ENCODE measurements at regions not wholly inside any gene's neighbourhood (a gene's known extent, or its start where the extent isn't known, plus 50 kb on each side); places are given as distances from the start of the nearest gene placed in this dataset.
"Not testable (repeated sequence)": the region's sequence is repeated elsewhere in the genome, so short reads cannot be mapped to it uniquely, and the experiment has no call there.

DNA sequence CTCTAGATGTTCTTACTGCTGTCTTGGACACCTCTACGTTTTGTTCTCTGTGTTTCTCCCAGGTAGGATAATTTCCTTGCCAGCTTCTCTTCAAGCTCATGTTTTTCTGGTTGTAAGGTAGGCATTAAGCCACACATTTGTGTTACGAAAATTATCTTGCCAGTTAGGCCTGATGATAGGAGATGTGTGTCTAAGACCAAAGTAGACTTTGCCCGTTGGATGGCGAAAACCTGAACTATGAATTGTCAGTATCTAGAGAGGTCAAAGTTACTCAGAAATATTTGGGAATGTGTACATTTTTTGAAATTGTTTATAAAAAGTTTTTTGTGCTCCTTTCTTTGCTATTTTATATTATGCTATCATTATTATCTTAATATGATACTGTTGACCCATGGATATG is 72.8 kb downstream of the FHIP1A start:
- WGBS (ENCODE audit: insufficient coverage, insufficient read length), result no CpG with 5 or more reads among the region's 4 CpGs

DNA sequence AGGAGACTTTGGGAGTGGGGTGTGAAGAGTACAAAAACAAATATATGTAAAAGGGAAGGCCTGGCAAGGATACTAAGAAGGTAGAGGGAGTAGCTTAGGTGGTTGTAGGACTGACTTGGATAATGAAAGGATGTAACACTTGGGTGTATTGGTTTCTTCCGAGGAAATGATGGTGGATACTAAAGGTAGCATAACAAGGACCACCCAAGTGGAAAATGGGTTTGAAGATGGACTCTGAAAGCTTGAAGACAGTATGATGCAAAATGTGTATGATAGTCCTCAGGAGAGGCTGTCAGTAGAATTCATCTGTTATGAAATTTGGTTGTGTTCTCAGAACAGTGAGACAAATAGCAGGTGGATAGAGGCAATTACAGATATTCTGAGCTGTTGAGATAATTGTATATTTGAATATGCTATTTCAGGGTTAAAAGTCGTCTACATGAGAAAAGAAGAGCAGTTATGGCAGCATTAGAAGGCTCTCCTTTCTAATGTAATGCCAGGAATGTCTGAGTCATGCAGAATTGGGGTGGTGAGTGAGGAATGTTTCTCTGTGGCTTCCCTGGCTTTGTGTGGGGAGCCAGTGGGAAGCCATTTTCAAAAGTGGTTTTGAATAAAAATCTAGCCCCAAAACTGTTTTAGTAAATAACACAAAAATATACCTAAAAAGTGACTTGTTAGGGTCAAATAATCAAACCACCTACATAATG is 75.6 kb downstream of the FHIP1A start:
- Histone ChIP-seq H3K4me1 (ENCODE audit: control insufficient read depth, insufficient read depth, low read length) (peaks cover 6% of the 10 kb centered on the region; the same call in 1 of the 2 replicates), H3K27me3 (ENCODE audit: control insufficient read depth, insufficient read depth, low read length) (no peaks in the 10 kb centered on the region), H3K27ac (ENCODE audit: low read length) (no peak overlapping the region), H3K9me3 (ENCODE audit: control insufficient read depth, insufficient read depth, low read length) (no peaks in the 10 kb centered on the region), H3K36me3 (ENCODE audit: control insufficient read depth, insufficient read depth, low read length) (no peaks in the 10 kb centered on the region), H3K4me3 (ENCODE audit: low read length) (no peak overlapping the region)
- no CpG with 5 or more reads among the region's 2 CpGs for WGBS (ENCODE audit: insufficient coverage, insufficient read length)
- peak; percentile 72 for DNase-seq (ENCODE audit: low read depth, low spot score)

More for the DNA sequence above, 72.8 kb downstream of the FHIP1A start:
- Histone ChIP-seq H3K36me3 (ENCODE audit: control insufficient read depth, insufficient read depth, low read length) (no peaks in the 10 kb centered on the region), H3K9me3 (ENCODE audit: control insufficient read depth, insufficient read depth, low read length) (no peaks in the 10 kb centered on the region), H3K27me3 (ENCODE audit: control insufficient read depth, insufficient read depth, low read length) (no peaks in the 10 kb centered on the region), H3K4me1 (ENCODE audit: control insufficient read depth, insufficient read depth, low read length) (peaks cover 6% of the 10 kb centered on the region; the same call in 1 of the 2 replicates), H3K4me3 (ENCODE audit: low read length) (no peak overlapping the region), H3K27ac (ENCODE audit: low read length) (no peak overlapping the region)
- no peak for DNase-seq (ENCODE audit: low read depth, low spot score)

DNA sequence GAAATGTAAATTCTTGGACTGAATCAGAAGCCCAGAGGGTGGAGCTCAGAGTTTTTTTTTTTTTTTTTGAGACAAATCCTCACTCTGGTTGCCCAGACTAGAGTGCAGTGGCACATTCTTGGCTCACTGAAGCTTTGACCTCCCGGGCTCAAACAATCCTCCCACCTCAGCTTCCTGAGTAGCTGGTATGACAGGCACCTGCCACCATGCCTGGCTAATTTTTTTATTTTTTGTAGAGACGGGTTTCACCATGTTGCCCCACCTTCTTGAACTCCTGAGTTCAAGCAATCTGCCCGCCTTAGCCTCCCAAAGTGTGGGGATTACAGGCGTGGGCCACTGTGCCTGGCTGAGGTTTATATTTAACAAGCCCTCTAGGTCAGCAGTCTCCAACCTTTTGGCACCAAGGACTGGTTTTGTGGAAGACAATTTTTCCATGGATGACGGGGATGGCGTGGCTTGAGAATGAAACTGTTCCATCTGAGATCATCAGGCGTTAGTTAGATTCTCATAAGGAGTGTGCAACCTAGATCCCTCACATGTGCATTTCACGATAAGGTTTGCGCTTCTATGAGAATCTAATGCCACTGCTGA is 76.7 kb downstream of the FHIP1A start:
- DNase-seq (ENCODE audit: low read depth, low spot score), result no peak
- Histone ChIP-seq H3K36me3 (ENCODE audit: control insufficient read depth, insufficient read depth, low read length) (no peaks in the 10 kb centered on the region), H3K27ac (ENCODE audit: low read length) (no peak overlapping the region), H3K9me3 (ENCODE audit: control insufficient read depth, insufficient read depth, low read length) (no peaks in the 10 kb centered on the region), H3K4me3 (ENCODE audit: low read length) (no peak overlapping the region), H3K27me3 (ENCODE audit: control insufficient read depth, insufficient read depth, low read length) (no peaks in the 10 kb centered on the region), H3K4me1 (ENCODE audit: control insufficient read depth, insufficient read depth, low read length) (peaks cover 8% of the 10 kb centered on the region; the same call in 1 of the 2 replicates)
- no CpG with 5 or more reads among the region's 9 CpGs for WGBS (ENCODE audit: insufficient coverage, insufficient read length)

DNA sequence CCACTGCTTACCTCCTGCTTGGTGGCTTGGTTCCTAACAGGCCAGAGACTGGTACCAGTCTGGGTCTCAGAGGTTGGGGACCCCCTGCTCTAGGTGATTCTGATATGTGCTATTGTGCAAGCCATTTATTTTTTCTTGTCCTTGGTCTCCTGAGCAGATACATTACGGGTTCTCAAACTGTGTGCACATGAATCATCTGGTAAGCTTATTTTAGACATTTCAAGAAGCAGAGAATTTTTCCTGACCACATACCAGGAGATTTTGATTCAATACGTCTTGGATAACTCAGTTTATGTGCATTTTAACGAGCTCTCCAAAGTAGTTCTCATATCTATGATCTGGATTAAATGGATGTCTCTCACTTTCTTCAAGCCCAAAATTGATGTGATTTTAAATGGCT is 77.2 kb downstream of the FHIP1A start:
- no CpG with 5 or more reads among the region's 3 CpGs for WGBS (ENCODE audit: insufficient coverage, insufficient read length)
- no peak for DNase-seq (ENCODE audit: low read depth, low spot score)
- Histone ChIP-seq H3K27me3 (ENCODE audit: control insufficient read depth, insufficient read depth, low read length) (no peaks in the 10 kb centered on the region), H3K4me3 (ENCODE audit: low read length) (no peak overlapping the region), H3K9me3 (ENCODE audit: control insufficient read depth, insufficient read depth, low read length) (no peaks in the 10 kb centered on the region), H3K36me3 (ENCODE audit: control insufficient read depth, insufficient read depth, low read length) (no peaks in the 10 kb centered on the region), H3K27ac (ENCODE audit: low read length) (no peak overlapping the region), H3K4me1 (ENCODE audit: control insufficient read depth, insufficient read depth, low read length) (peaks cover 8% of the 10 kb centered on the region; the same call in 1 of the 2 replicates)

DNA sequence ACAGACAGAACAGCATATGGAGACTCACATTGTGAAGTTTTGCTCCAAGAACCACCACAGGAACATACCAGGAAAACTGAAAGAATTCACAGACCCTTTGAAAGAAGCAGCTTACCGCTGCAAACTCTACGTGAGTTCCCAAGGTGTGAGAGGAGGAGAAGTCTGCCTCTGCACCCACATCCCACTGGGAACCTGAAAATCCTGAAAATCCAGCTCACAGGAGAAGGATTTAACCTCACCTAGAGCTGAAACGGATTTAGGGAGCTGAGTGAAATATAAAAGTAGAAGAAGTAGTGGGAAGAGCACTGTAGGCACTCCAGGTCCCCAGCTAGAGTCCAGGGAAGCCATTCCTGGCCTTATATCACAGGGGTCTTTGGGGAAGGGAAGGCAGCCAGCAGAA is 80.0 kb downstream of the FHIP1A start:
- Histone ChIP-seq H3K4me3 (ENCODE audit: low read length) (no peak overlapping the region), H3K4me1 (ENCODE audit: control insufficient read depth, insufficient read depth, low read length) (peaks cover 7% of the 10 kb centered on the region; the same call in 1 of the 2 replicates), H3K27ac (ENCODE audit: low read length) (no peak overlapping the region), H3K36me3 (ENCODE audit: control insufficient read depth, insufficient read depth, low read length) (no peaks in the 10 kb centered on the region), H3K9me3 (ENCODE audit: control insufficient read depth, insufficient read depth, low read length) (no peaks in the 10 kb centered on the region), H3K27me3 (ENCODE audit: control insufficient read depth, insufficient read depth, low read length) (no peaks in the 10 kb centered on the region)
- WGBS (ENCODE audit: insufficient coverage, insufficient read length), result no CpG with 5 or more reads among the region's 3 CpGs
- DNase-seq (ENCODE audit: low read depth, low spot score), result no peak

DNA sequence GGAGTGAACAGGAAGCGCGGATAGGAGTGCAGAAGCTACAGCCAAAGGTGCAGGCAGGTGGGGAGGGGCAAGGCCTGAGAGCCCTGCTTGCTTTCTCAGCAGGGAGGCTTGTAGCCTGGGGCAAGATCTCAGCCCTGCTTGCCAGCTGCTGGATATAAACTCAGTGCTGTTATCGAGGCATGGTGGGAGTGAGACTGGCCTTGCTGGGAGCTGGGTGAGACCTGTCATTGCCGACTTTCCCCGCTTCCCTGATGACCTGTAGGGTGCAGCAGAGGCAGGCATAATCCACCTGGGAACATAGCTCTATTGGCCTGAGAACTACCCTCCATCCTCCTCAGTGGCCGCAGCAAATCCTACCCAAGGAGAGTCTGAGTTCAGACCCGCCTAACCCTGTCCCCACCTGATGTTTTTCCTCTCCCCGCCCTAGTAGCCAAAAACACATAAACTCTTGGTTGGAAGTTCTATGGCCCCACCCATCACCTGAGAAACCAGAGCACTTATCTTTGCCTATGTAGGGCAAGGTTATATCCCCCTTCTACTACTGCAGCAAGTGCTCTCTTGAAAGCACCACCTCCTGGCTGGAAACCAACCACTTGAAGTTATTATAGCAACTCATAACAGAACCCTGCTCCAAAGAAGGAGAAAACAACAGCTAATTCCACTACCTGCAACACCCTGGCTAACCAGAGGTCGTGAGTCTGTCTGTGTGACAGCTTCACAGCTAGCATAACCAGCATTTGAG is 80.7 kb downstream of the FHIP1A start:
- H3K27ac ChIP-seq (ENCODE audit: low read length), result no peak overlapping the region
- no CpG with 5 or more reads among the region's 9 CpGs for WGBS (ENCODE audit: insufficient coverage, insufficient read length)
- H3K9me3 ChIP-seq (ENCODE audit: control insufficient read depth, insufficient read depth, low read length), result no peaks in the 10 kb centered on the region
- H3K27me3 ChIP-seq (ENCODE audit: control insufficient read depth, insufficient read depth, low read length), result no peaks in the 10 kb centered on the region
- H3K4me1 ChIP-seq (ENCODE audit: control insufficient read depth, insufficient read depth, low read length), result peaks cover 5% of the 10 kb centered on the region; the same call in 1 of the 2 replicates
- DNase-seq (ENCODE audit: low read depth, low spot score), result peak; percentile 71
- no peaks in the 10 kb centered on the region for H3K36me3 ChIP-seq (ENCODE audit: control insufficient read depth, insufficient read depth, low read length)
- no peak overlapping the region for H3K4me3 ChIP-seq (ENCODE audit: low read length)

DNA sequence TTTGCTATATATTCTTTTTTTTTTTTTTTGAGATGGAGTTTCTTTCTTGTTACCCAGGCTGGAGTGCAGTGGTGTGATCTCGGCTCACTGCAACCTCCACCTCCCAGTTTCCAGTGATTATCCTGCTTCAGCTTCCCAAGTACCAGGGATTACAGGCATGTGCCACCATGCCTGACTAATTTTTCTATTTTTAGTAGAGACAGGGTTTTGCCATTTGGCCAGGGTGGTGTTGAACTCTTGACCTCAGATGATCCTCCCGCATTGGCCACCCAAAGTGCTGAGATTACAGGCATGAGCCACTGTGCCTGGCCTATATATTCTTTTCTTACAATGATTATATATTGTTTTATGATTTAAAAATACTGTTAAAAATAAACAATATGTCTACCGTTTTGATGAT is 86.6 kb downstream of the FHIP1A start:
- H3K27ac ChIP-seq (ENCODE audit: low read length); H3K4me1 ChIP-seq (ENCODE audit: control insufficient read depth, insufficient read depth, low read length); H3K36me3 ChIP-seq (ENCODE audit: control insufficient read depth, insufficient read depth, low read length); DNase-seq (ENCODE audit: low read depth, low spot score); H3K27me3 ChIP-seq (ENCODE audit: control insufficient read depth, insufficient read depth, low read length); H3K9me3 ChIP-seq (ENCODE audit: control insufficient read depth, insufficient read depth, low read length); H3K4me3 ChIP-seq (ENCODE audit: low read length): not testable (repeated sequence)
- no CpG with 5 or more reads among the region's 3 CpGs for WGBS (ENCODE audit: insufficient coverage, insufficient read length)

DNA sequence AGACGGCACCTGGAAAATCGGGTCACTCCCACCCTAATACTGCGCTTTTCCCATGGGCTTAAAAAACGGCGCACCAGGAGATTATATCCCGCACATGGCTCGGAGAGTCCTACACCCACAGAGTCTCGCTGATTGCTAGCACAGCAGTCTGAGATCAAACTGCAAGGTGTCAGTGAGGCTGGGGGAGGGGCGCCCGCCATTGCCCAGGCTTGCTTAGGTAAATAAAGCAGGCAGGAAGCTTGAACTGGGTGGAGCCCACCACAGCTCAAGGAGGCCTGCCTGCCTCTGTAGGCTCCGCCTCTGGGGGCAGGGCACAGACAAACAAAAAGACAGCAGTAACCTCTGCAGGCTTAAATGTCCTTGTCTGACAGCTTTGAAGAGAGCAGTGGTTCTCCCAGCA is 102.6 kb downstream of the FHIP1A start:
- H3K9me3 ChIP-seq (ENCODE audit: control insufficient read depth, insufficient read depth, low read length); H3K4me1 ChIP-seq (ENCODE audit: control insufficient read depth, insufficient read depth, low read length); H3K27ac ChIP-seq (ENCODE audit: low read length); H3K4me3 ChIP-seq (ENCODE audit: low read length); H3K27me3 ChIP-seq (ENCODE audit: control insufficient read depth, insufficient read depth, low read length); H3K36me3 ChIP-seq (ENCODE audit: control insufficient read depth, insufficient read depth, low read length); DNase-seq (ENCODE audit: low read depth, low spot score): not testable (repeated sequence)
- no CpG with 5 or more reads among the region's 11 CpGs for WGBS (ENCODE audit: insufficient coverage, insufficient read length)

DNA sequence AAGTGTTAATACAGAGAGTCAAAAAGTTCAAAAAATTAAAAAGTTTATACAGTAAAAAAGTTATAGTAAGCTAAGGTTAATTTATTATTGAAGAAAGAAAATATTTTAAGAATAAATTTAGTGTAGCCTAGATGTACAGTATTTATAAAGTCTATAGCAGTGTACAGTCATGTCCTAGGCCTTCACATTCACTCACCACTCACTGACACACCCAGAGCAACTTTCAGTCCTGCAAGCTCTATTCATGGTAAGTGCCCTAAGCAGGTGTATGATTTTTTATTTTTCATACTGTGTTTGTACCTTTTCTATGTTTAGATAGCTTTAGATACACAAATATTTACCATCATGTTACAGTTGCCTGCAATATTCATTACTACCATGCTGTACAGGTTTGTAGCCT is 108.9 kb downstream of the FHIP1A start:
- no peaks in the 10 kb centered on the region for H3K36me3 ChIP-seq (ENCODE audit: control insufficient read depth, insufficient read depth, low read length)
- H3K9me3 ChIP-seq (ENCODE audit: control insufficient read depth, insufficient read depth, low read length), result no peaks in the 10 kb centered on the region
- H3K4me1 ChIP-seq (ENCODE audit: control insufficient read depth, insufficient read depth, low read length), result peaks cover 1% of the 10 kb centered on the region; the same call in 1 of the 2 replicates
- no peak overlapping the region for H3K27ac ChIP-seq (ENCODE audit: low read length)
- no peaks in the 10 kb centered on the region for H3K27me3 ChIP-seq (ENCODE audit: control insufficient read depth, insufficient read depth, low read length)
- DNase-seq (ENCODE audit: low read depth, low spot score), result no peak
- H3K4me3 ChIP-seq (ENCODE audit: low read length), result no peak overlapping the region

DNA sequence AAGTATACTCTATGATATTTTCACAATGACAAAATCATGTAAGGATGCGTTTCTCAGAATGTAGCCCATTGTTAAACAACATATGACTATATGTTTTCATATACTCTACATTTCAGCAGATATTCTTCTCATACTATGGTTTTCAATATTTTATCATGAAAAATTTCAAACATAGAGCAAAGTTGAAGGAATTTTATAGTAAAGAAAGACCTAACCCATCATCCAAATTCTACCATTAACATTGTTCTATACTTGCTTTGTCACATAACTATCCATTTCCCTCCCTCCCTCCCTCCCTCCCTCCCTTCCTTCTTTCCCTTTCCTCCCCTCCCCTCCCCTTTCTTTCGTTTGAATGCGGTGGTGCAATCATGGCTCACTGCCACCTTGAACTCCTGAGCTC is 109.4 kb downstream of the FHIP1A start:
- no peak for DNase-seq (ENCODE audit: low read depth, low spot score)
- Histone ChIP-seq H3K27me3 (ENCODE audit: control insufficient read depth, insufficient read depth, low read length) (no peaks in the 10 kb centered on the region), H3K27ac (ENCODE audit: low read length) (no peak overlapping the region), H3K9me3 (ENCODE audit: control insufficient read depth, insufficient read depth, low read length) (no peaks in the 10 kb centered on the region), H3K4me1 (ENCODE audit: control insufficient read depth, insufficient read depth, low read length) (peaks cover 2% of the 10 kb centered on the region; the same call in 1 of the 2 replicates), H3K4me3 (ENCODE audit: low read length) (no peak overlapping the region), H3K36me3 (ENCODE audit: control insufficient read depth, insufficient read depth, low read length) (no peaks in the 10 kb centered on the region)
- WGBS (ENCODE audit: insufficient coverage, insufficient read length), result no CpG with 5 or more reads among the region's 3 CpGs

Data from iPS DF 6.9 (cell line).